Liver (tissue), 8 donors: ENCODE measurements at regions not wholly inside any gene's neighbourhood (a gene's known extent, or its start where the extent isn't known, plus 50 kb on each side); places are given as distances from the start of the nearest gene placed in this dataset.

Source experiments
- DNase-seq: peaks from one replicate; pipeline ENCODE4 v3.0.0-alpha.2; 2017; ENCODE audit warnings: low spot score
- H3K27ac ChIP-seq, 2 donors: one replicate each; pipeline ENCODE4 v1.7.0; 2013; ENCODE audit warnings: inconsistent platforms in 2 of 2, low read length in 2 of 2, control low read depth in 1 of 2, low read depth in 1 of 2, mild to moderate bottlenecking in 1 of 2
- H3K27me3 ChIP-seq, 4 donors: one replicate each; pipeline versions ENCODE4 v1.6.1 to v1.7.0; 2013; ENCODE audit warnings: low read length in 3 of 4, inconsistent platforms in 1 of 4, mild to moderate bottlenecking in 1 of 4, moderate library complexity in 1 of 4; ENCODE audit not compliant: control insufficient read depth in 4 of 4, insufficient read depth in 4 of 4
- H3K36me3 ChIP-seq, 4 donors: one replicate each; pipeline versions ENCODE4 v1.6.1 to v1.7.0; 2013; ENCODE audit warnings: low read length in 3 of 4, mild to moderate bottlenecking in 3 of 4, low read depth in 1 of 4, moderate library complexity in 1 of 4; ENCODE audit not compliant: control insufficient read depth in 4 of 4, insufficient read depth in 3 of 4
- H3K4me1 ChIP-seq, 4 donors: one replicate each; pipeline versions ENCODE4 v1.6.1 to v1.7.0; 2013; ENCODE audit warnings: low read length in 3 of 4, mild to moderate bottlenecking in 3 of 4, moderate library complexity in 1 of 4; ENCODE audit not compliant: control insufficient read depth in 4 of 4, insufficient read depth in 4 of 4
- H3K4me3 ChIP-seq, 3 donors: one replicate each; pipeline versions ENCODE4 v1.6.1 to v1.7.0; 2013; ENCODE audit warnings: low read length in 3 of 3, control low read depth in 1 of 3, low read depth in 1 of 3, mild to moderate bottlenecking in 1 of 3
- H3K9ac ChIP-seq, 2 donors: one replicate each; pipeline ENCODE4 v1.7.0; 2013; ENCODE audit warnings: low read length in 2 of 2, mild to moderate bottlenecking in 2 of 2, moderate library complexity in 2 of 2, control low read depth in 1 of 2, low read depth in 1 of 2
- H3K9me3 ChIP-seq, 4 donors: one replicate each; pipeline versions ENCODE4 v1.6.1 to v1.7.0; 2013; ENCODE audit warnings: low read length in 3 of 4; ENCODE audit not compliant: control insufficient read depth in 4 of 4
- ATF3 ChIP-seq: IDR thresholded peaks from 2 replicates; pipeline ENCODE4 v1.6.1; 2016; ENCODE audit warnings: antibody characterized with exemption
- CTCF ChIP-seq: fragments of 150-350 bp; IDR thresholded peaks from 2 replicates; pipeline ENCODE4 v1.5.1; 2017; ENCODE audit warnings: improper control_type of control experiment, low read depth, low read length; ENCODE audit not compliant: missing input control
- EGR1 ChIP-seq, 2 donors: IDR thresholded peaks; 2 replicates each; pipeline ENCODE4 v1.6.1; 2016 to 2018; ENCODE audit warnings: antibody characterized with exemption in 2 of 2, low read depth in 2 of 2
- FOXA1 ChIP-seq: IDR thresholded peaks from 2 replicates; pipeline ENCODE4 v1.6.1; 2016; ENCODE audit warnings: antibody characterized with exemption
- FOXA2 ChIP-seq: IDR thresholded peaks from 2 replicates; pipeline ENCODE4 v1.6.1; 2016; ENCODE audit warnings: antibody characterized with exemption
- GABPA ChIP-seq, 2 donors: IDR thresholded peaks in 1 of 2; conservative IDR thresholded peaks in 1 of 2; 2 replicates each; pipeline ENCODE4 v1.6.1; 2016; ENCODE audit warnings: antibody characterized with exemption in 2 of 2, mild to moderate bottlenecking in 1 of 2, moderate library complexity in 1 of 2
- HNF4G ChIP-seq: IDR thresholded peaks from 2 replicates; pipeline ENCODE4 v1.6.1; 2016; ENCODE audit warnings: antibody characterized with exemption
- JUND ChIP-seq, 2 donors: IDR thresholded peaks; 2 replicates each; pipeline ENCODE4 v1.6.1; 2016; ENCODE audit warnings: antibody characterized with exemption in 2 of 2
- MAX ChIP-seq: IDR thresholded peaks from 2 replicates; pipeline ENCODE4 v1.6.1; 2016; ENCODE audit warnings: antibody characterized with exemption
- NR2F2 ChIP-seq: IDR thresholded peaks from 2 replicates; pipeline ENCODE4 v1.6.1; 2016; ENCODE audit warnings: antibody characterized with exemption
- RAD21 ChIP-seq, 2 donors: IDR thresholded peaks; 2 replicates each; pipeline ENCODE4 v1.6.1; 2016; ENCODE audit warnings: antibody characterized with exemption in 2 of 2, mild to moderate bottlenecking in 2 of 2
- REST ChIP-seq: IDR thresholded peaks from 2 replicates; pipeline ENCODE4 v1.6.1; 2016; ENCODE audit warnings: antibody characterized with exemption, mild to moderate bottlenecking
- RXRA ChIP-seq, 2 donors: IDR thresholded peaks; 2 replicates each; pipeline ENCODE4 v1.6.1; 2017 to 2018; ENCODE audit warnings: antibody characterized with exemption in 2 of 2, mild to moderate bottlenecking in 1 of 2
- SP1 ChIP-seq: IDR thresholded peaks from 2 replicates; pipeline ENCODE4 v1.6.1; 2018; ENCODE audit warnings: antibody characterized with exemption, mild to moderate bottlenecking
- TAF1 ChIP-seq: conservative IDR thresholded peaks from 2 replicates; pipeline ENCODE4 v1.6.1; 2016; ENCODE audit warnings: antibody characterized with exemption, mild to moderate bottlenecking
- YY1 ChIP-seq: IDR thresholded peaks from 2 replicates; pipeline ENCODE4 v1.6.1; 2016; ENCODE audit warnings: antibody characterized with exemption, mild to moderate bottlenecking
- ZBTB33 ChIP-seq: IDR thresholded peaks from 2 replicates; pipeline ENCODE4 v1.6.1; 2016; ENCODE audit warnings: antibody characterized with exemption
- WGBS: extraction: QIAGEN DNeasy Blood & Tissue Kit; methylation state at CpG from one replicate; pipeline ENCODE4 v1.1.7; 2013; 5-methylcytosine and 5-hydroxymethylcytosine counted together
- donor health status: healthy.
- donor health status: healthy.
- donor health status: healthy.
- donor health status: healthy.
- donor health status: healthy.

GRCh38 chr12:63404611-63405010 is 253.6 kb upstream of the AVPR1A start:
- Histone ChIP-seq H3K36me3 (no peaks in the 10 kb centered on the region), H3K9ac (no peak overlapping the region), H3K4me1 (no peaks in the 10 kb centered on the region), H3K9me3 (peaks cover 0 to 5% (median 2%) of the 10 kb centered on the region in 4 donors), H3K27ac (no peak overlapping the region), H3K27me3 (peaks cover 0 to 2% (median 0%) of the 10 kb centered on the region in 4 donors), H3K4me3 (no peak overlapping the region)
- TF ChIP-seq FOXA2 = no peak
- TF ChIP-seq HNF4G = no peak
- TF ChIP-seq NR2F2 = no peak
- TF ChIP-seq MAX = no peak
- no peak for TF ChIP-seq JUND (IDR thresholded peaks at IDR 0.05)
- no peak for TF ChIP-seq CTCF
- TF ChIP-seq SP1 = no peak
- TF ChIP-seq GABPA (IDR thresholded peaks at IDR 0.05 in 1 of 2, conservative IDR thresholded peaks at IDR 0.05 in 1 of 2) = no peak
- TF ChIP-seq REST = no peak
- TF ChIP-seq FOXA1 = no peak
- DNase-seq = no peak
- 0% methylated on average over 1 of the region's 1 CpG for WGBS

GRCh38 chr12:63403256-63403655 is 252.3 kb upstream of the AVPR1A start:
- H3K9ac ChIP-seq = no peak overlapping the region
- 76% methylated on average over 1 of the region's 1 CpG for WGBS
- no peaks in the 10 kb centered on the region for H3K36me3 ChIP-seq
- H3K27me3 ChIP-seq = peaks cover 0 to 2% (median 0%) of the 10 kb centered on the region in 4 donors
- TF ChIP-seq YY1 (no peak), TAF1 (no peak), SP1 (no peak), FOXA2 (no peak), RAD21 (IDR thresholded peaks at IDR 0.05) (no peak), FOXA1 (no peak), EGR1 (IDR thresholded peaks at IDR 0.05; ENCODE audit: low read depth in 2 of 2) (no peak), ATF3 (no peak), HNF4G (no peak), RXRA (IDR thresholded peaks at IDR 0.05) (no peak), ZBTB33 (no peak), NR2F2 (no peak), REST (no peak), GABPA (IDR thresholded peaks at IDR 0.05 in 1 of 2, conservative IDR thresholded peaks at IDR 0.05 in 1 of 2) (no peak)
- no peak overlapping the region for H3K4me3 ChIP-seq
- DNase-seq = no peak
- H3K9me3 ChIP-seq = peaks cover 0 to 5% (median 2%) of the 10 kb centered on the region in 4 donors
- no peak overlapping the region for H3K27ac ChIP-seq
- H3K4me1 ChIP-seq = no peaks in the 10 kb centered on the region
